C4-2B (cell line): ENCODE measurements at regions not wholly inside any gene's neighbourhood (a gene's known extent, or its start where the extent isn't known, plus 50 kb on each side); places are given as distances from the start of the nearest gene placed in this dataset.

Experiments
- CTCF ChIP-seq: fragments of 450-650 bp; conservative IDR thresholded peaks from 2 replicates; pipeline ENCODE4 v1.5.1; 2017; ENCODE audit warnings: mild to moderate bottlenecking
- ZFX ChIP-seq: fragments of 450-650 bp; IDR thresholded peaks from 2 replicates; pipeline ENCODE4 v1.6.1; 2017

- TF ChIP-seq CTCF (no peak), ZFX (no peak)
These were observed 352.7 kb upstream of the CD180 start for GRCh38 chr5:67549296-67549618.
